ENCODE measurements at regions not wholly inside any gene's neighbourhood (a gene's known extent, or its start where the extent isn't known, plus 50 kb on each side); places are given as distances from the start of the nearest gene placed in this dataset.

DNA sequence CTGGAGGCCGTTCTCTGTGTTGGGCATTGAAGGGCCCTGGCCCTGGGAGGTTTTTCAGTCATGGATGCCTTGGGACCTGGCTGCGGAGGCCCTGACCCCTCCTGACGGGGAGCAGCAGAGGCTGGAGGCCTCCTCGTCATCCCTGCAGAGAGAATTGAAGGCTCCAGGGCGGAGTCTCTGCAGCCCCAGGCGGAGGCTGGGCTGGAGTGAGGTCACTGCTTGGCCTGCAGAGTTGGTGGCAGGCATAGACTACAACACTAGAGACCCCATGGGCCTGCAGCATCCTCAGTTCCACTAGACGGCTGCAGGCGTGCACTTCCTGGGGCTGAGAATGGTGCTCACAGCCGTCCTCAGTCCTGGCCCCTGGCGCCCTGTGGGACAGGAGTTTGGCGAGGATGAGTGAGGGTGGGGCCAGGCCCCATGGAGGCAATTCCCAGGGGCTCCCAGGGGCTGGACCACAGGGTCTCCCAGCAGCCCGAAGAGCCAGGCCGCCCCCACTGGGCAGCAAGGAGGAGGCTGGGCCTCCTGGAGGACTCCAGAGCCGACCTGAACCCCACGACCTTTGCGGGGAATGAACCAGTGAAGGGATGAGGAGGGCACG lies 1194.9 kb downstream of the BRD1 start:
- intact Hi-C loops (cut with DNase I; ENCODE audit: low total_unique reads) = no loop called here
- TF ChIP-seq, protein P1, sequence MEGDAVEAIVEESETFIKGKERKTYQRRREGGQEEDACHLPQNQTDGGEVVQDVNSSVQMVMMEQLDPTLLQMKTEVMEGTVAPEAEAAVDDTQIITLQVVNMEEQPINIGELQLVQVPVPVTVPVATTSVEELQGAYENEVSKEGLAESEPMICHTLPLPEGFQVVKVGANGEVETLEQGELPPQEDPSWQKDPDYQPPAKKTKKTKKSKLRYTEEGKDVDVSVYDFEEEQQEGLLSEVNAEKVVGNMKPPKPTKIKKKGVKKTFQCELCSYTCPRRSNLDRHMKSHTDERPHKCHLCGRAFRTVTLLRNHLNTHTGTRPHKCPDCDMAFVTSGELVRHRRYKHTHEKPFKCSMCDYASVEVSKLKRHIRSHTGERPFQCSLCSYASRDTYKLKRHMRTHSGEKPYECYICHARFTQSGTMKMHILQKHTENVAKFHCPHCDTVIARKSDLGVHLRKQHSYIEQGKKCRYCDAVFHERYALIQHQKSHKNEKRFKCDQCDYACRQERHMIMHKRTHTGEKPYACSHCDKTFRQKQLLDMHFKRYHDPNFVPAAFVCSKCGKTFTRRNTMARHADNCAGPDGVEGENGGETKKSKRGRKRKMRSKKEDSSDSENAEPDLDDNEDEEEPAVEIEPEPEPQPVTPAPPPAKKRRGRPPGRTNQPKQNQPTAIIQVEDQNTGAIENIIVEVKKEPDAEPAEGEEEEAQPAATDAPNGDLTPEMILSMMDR (IDR thresholded peaks at IDR 0.05 in 8 of 11, conservative IDR thresholded peaks at IDR 0.05 in 3 of 11) = no peak
- no peak for TF ChIP-seq POLR2A (IDR thresholded peaks at IDR 0.05)
- no peak for TF ChIP-seq POLR2AphosphoS5 (IDR thresholded peaks at IDR 0.05)
- WGBS, 5 donors = 81 to 85% (median 83%) methylated on average over 7 to 17 of the region's 17 CpGs

DNA sequence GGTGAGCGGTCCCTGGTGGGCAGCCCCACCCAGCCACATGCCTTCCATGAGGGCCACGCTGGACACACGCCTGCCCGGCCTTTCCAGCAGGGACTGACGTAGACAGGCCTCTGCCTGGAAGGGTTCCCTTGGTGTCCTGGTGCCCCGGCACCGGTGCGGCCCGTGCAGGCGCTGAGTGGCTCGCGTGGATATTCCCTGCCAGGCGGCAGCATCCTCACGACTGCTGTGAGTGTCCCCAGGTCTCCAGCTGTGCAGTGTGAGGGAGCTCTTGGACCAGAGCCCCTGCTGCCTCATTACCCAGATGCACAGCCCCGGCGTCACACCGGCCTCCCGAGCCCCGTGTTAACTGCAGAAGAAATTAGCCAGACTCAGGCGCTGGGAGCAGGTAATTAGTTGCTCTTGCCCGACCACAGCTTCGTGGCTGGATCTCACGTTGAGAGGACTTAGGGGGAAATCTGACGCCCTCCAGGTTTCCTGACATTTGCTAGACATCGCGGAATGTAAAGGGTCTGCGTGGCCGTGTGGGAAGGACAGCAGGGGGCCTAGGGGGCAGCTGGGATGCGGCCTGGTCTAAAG lies 1196.3 kb downstream of the BRD1 start:
- TF ChIP-seq POLR2A (IDR thresholded peaks at IDR 0.05) = no peak
- TF ChIP-seq, protein P1 (IDR thresholded peaks at IDR 0.05 in 8 of 11, conservative IDR thresholded peaks at IDR 0.05 in 3 of 11) = no peak
- TF ChIP-seq POLR2AphosphoS5 (IDR thresholded peaks at IDR 0.05) = no peak
- Histone ChIP-seq H3K27ac (no peak overlapping the region), H3K4me3 (no peak overlapping the region), H3K4me1 (no peaks in the 10 kb centered on the region), H3K9me3 (no peaks in the 10 kb centered on the region), H3K36me3 (no peaks in the 10 kb centered on the region), H3K27me3 (replicated peaks in 1 of 7) (peaks cover 0 to 66% (median 0%) of the 10 kb centered on the region in 7 donors)
- 62 to 82% (median 79%) methylated on average over 14 to 29 of the region's 29 CpGs for WGBS, 5 donors
- intact Hi-C loops (cut with DNase I; ENCODE audit: low total_unique reads) = no loop called here
- DNase-seq = no peak

More for the DNA sequence above, 1194.9 kb downstream of the BRD1 start:
- no peak overlapping the region for H3K4me3 ChIP-seq
- no peak overlapping the region for H3K27ac ChIP-seq
- H3K4me1 ChIP-seq = no peaks in the 10 kb centered on the region
- H3K36me3 ChIP-seq = no peaks in the 10 kb centered on the region
- DNase-seq = no peak
- peaks cover 0 to 63% (median 0%) of the 10 kb centered on the region in 7 donors for H3K27me3 ChIP-seq (replicated peaks in 1 of 7)
- H3K9me3 ChIP-seq = no peaks in the 10 kb centered on the region

DNA sequence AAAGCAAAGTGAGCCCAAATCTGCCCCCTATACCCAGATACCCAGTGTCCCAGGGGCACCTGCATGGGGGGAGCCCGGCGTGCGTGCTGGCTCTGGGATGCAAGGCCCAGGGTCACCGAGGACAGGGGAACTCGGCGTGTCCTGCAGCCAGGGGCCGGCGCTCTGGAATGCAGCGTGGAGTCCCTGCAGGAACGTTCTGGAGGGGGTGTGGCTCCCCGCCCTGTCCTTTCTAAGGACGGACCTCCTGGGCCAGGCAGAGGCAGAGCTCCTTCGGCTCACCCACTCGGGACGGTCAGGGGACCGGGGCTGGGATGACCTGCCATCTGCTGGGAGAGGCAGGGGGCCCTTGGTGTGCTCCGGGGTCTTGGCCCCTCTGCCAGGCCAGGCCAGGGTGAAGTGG lies 1196.8 kb downstream of the BRD1 start:
- H3K4me1 ChIP-seq = no peaks in the 10 kb centered on the region
- no peak overlapping the region for H3K4me3 ChIP-seq
- TF ChIP-seq POLR2A (IDR thresholded peaks at IDR 0.05) = no peak
- TF ChIP-seq, protein P1 (IDR thresholded peaks at IDR 0.05 in 8 of 11, conservative IDR thresholded peaks at IDR 0.05 in 3 of 11) = no peak
- no peak for TF ChIP-seq POLR2AphosphoS5 (IDR thresholded peaks at IDR 0.05)
- no peak overlapping the region for H3K27ac ChIP-seq
- no peaks in the 10 kb centered on the region for H3K36me3 ChIP-seq
- DNase-seq = no peak
- H3K27me3 ChIP-seq (replicated peaks in 1 of 7) = peaks cover 0 to 66% (median 0%) of the 10 kb centered on the region in 7 donors
- intact Hi-C loops (cut with DNase I; ENCODE audit: low total_unique reads) = no loop called here
- H3K9me3 ChIP-seq = no peaks in the 10 kb centered on the region
- 80 to 91% (median 88%) methylated on average over 2 to 17 of the region's 17 CpGs for WGBS, 5 donors

DNA sequence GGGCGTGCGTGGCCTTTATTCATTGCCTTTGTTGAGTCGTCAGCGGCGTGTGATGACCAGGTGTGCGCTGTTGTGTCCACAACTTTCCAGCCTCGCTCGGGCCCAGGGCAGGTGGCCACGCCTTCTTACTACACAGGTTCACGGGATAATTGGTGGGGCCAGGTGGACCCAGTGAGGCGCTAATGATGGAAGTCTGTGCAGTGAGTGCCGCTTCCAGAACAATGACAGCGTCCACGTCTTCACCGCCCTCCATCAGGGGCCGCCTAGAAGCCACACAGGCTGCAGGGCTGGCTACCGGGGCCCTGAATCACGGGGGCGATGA lies 1197.3 kb downstream of the BRD1 start:
- Histone ChIP-seq H3K27ac (no peak overlapping the region), H3K36me3 (no peaks in the 10 kb centered on the region), H3K4me3 (no peak overlapping the region), H3K9me3 (no peaks in the 10 kb centered on the region), H3K27me3 (replicated peaks in 1 of 7) (peaks cover 0 to 61% (median 0%) of the 10 kb centered on the region in 7 donors), H3K4me1 (no peaks in the 10 kb centered on the region)
- no peak for DNase-seq
- TF ChIP-seq, protein P1 (IDR thresholded peaks at IDR 0.05 in 8 of 11, conservative IDR thresholded peaks at IDR 0.05 in 3 of 11) = no peak
- WGBS, 5 donors = 88 to 99% (median 91%) methylated on average over 12 to 19 of the region's 19 CpGs
- intact Hi-C loops (cut with DNase I; ENCODE audit: low total_unique reads) = no loop called here

Data from spleen (tissue), 11 donors.